ENCODE measurements at regions not wholly inside any gene's neighbourhood (a gene's known extent, or its start where the extent isn't known, plus 50 kb on each side); places are given as distances from the start of the nearest gene placed in this dataset.

GRCh38 chr9:33697171-33697570 is 98.2 kb upstream of the PRSS3 start:
- no peak for DNase-seq (ENCODE audit: low spot score)
- Histone ChIP-seq H3K27ac (ENCODE audit: low read depth in 1 of 2, low read length in 2 of 2) (no peak overlapping the region), H3K4me3 (ENCODE audit: low read depth in 1 of 3, low read length in 3 of 3) (no peak overlapping the region), H3K9ac (ENCODE audit: low read depth in 1 of 2, low read length in 2 of 2) (no peak overlapping the region), H3K4me1 (ENCODE audit: control insufficient read depth in 4 of 4, insufficient read depth in 4 of 4, low read length in 3 of 4) (no peaks in the 10 kb centered on the region), H3K27me3 (ENCODE audit: control insufficient read depth in 4 of 4, insufficient read depth in 4 of 4, low read length in 3 of 4) (peaks cover 0 to 6% (median 2%) of the 10 kb centered on the region in 4 donors), H3K36me3 (ENCODE audit: control insufficient read depth in 4 of 4, insufficient read depth in 3 of 4, low read depth in 1 of 4, low read length in 3 of 4) (no peaks in the 10 kb centered on the region), H3K9me3 (ENCODE audit: control insufficient read depth in 4 of 4, low read length in 3 of 4) (no peaks in the 10 kb centered on the region)
- TF ChIP-seq SP1 (IDR thresholded peaks at IDR 0.05) = no peak
- no peak for TF ChIP-seq JUND (IDR thresholded peaks at IDR 0.05)
- no peak for TF ChIP-seq FOXA1 (IDR thresholded peaks at IDR 0.05)
- no peak for TF ChIP-seq YY1 (IDR thresholded peaks at IDR 0.05)
- TF ChIP-seq ZBTB33 (IDR thresholded peaks at IDR 0.05) = no peak
- TF ChIP-seq TAF1 (conservative IDR thresholded peaks at IDR 0.05) = no peak
- no peak for TF ChIP-seq MAX (IDR thresholded peaks at IDR 0.05)
- no peak for TF ChIP-seq ATF3 (IDR thresholded peaks at IDR 0.05)
- no peak for TF ChIP-seq NR2F2 (IDR thresholded peaks at IDR 0.05)
- no peak for TF ChIP-seq HNF4G (IDR thresholded peaks at IDR 0.05)
- TF ChIP-seq RXRA (IDR thresholded peaks at IDR 0.05) = no peak
- TF ChIP-seq RAD21 (IDR thresholded peaks at IDR 0.05) = no peak
- TF ChIP-seq GABPA (IDR thresholded peaks at IDR 0.05 in 1 of 2, conservative IDR thresholded peaks at IDR 0.05 in 1 of 2) = no peak
- TF ChIP-seq EGR1 (IDR thresholded peaks at IDR 0.05; ENCODE audit: low read depth in 2 of 2) = no peak
- no peak for TF ChIP-seq HNF4A (conservative IDR thresholded peaks at IDR 0.05)
- no peak for TF ChIP-seq FOXA2 (IDR thresholded peaks at IDR 0.05)
- no peak for TF ChIP-seq CTCF (IDR thresholded peaks at IDR 0.05; ENCODE audit: low read depth, low read length, missing input control)
- no peak for TF ChIP-seq REST (IDR thresholded peaks at IDR 0.05)
